ENCODE measurements at regions not wholly inside any gene's neighbourhood (a gene's known extent, or its start where the extent isn't known, plus 50 kb on each side); places are given as distances from the start of the nearest gene placed in this dataset.

DNA sequence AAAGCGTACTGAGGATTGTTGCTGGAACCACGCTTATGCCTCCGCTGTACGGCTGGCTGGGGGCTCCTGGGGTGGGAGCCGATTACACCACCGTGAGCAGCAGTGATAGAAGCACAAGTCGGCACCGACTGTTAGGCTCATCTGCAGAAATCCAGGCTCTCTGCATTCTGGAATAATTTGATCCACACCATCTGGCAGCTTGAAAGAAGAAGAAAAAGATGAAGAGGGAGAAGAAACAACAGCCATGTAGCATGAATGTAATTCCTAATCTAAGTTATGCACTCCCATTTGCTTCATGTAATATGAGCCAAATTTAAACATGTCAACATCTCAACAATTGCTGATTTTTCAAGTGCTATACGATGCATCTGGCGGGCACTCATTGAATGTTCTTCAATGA lies 84.6 kb upstream of the DHX15 start:
- DNase-seq = no peak

DNA sequence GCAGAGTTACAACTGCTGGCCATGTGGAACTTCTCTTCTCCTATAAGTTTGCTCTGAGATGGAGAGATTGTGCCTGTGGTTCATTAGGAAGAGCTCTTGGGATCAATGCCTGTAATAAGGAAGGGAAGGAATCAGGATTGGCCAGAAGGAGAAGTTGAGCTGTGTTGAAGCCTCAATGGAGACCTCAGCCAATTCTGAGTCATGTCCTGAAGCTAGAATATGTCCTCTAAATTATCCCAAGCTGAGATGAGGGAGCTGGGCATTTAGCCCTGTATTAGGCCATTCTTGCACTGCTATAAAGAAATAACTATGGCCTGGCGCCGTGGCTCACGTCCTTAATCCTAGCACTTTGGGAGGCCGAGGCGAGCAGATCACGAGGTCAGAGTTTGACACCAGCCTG lies 85.4 kb upstream of the DHX15 start:
- DNase-seq = no peak

DNA sequence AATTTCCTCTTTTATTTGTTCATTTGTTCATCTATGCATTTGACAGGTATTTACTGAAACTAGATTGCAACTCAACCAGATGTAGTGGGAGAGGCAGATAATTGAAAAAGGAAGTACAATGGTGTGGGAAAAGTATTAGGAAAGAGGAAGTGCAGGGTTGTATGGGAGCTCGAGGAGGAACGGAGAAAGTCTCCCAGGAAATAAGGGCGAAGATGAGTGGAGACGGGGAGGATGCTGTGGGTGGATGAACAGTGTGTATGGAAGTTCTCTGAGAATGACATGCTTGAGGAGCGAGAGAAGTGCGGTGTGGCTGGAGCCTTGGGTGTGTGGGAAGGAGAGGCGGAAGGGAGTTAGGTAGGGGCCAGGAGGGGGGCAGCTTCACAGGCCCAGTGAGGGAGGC lies 87.5 kb upstream of the DHX15 start:
- no peak for DNase-seq

DNA sequence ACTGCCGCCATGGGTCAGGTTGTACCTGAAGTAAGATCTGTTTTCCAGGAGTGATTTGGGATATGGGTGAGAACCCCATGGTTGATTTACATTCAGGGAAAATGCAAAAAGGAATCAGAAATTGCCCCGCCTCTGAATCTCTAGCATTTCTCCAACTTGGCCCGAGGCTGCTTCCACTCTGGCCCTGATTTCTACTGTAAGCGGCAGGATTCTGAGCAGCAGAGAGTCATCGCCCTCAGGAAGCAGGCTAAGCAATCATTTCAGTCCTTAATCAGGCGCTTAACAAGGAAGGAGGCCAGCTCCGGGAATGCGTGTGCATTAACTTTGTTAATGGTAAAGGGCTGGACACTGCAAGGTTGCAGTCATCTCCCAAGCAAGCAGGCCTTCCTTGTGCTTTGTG lies 88.5 kb upstream of the DHX15 start:
- DNase-seq = no peak

DNA sequence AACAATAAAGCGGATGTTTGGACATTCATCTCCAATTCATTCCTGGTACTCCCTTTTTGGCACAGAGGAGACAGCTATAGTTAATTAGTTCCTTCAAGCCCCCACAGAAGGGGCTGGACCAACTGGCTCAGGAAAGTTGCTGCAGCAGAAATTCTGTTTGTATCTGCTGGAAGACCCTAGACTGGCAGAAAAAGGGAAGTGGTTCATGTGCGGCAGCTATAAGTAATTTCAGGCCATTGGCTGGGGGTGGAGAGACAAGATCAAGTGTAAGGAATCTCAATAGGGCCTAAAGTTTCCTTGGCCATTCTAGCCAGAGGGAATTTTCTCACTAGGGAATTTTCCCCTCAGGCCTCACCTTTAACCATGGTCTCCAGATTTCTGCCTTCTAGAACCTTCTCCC lies 89.9 kb upstream of the DHX15 start:
- no peak for DNase-seq

DNA sequence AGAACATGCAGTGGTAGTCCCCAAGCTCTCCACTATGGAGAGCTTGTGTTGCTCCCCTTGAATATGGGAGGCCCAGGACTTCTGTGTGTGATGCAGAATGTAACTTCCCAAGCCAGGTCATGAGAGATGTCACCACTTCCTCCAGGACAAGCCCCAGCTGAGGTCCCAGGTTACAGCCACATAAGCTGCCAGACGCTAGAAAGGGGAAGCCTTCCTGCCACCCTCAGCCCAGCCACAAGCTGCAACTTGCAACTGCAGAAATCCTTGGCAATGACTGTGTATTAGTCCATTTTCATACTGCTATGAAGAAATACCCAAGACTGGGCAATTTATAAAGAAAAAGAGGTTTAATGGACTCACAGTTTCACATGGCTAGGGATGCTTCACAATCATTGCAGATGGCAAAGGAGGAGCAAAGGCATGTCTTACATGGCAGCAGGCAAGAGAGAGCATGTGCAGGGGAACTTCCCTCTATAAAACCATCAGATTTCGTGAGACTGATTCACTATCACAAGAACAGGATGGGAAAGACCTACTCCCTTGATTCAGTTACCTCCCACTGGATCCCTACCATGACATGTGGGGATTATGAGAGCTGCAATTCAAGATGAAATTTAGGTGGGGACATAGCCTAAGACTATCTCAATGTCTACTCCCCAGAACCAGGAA lies 91.5 kb upstream of the DHX15 start:
- no peak for DNase-seq

DNA sequence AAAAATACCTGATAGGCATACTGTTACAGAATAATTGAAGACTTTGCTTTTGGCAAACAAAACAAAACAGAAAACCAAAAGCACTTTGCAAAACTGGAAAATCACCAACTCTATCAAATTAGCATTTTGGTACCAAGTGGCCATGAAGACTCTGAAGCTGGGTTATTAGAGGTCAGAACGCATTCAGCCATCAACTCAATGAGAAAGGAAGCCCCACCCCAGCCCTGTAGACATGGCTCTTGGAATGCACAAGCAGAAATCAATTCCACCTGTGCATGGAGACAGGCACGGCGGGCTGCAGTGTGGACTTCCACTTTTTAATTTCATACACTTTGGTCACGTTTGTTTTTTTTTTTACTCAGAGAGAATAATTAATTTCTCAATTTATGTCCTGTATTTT lies 93.6 kb upstream of the DHX15 start:
- DNase-seq = no peak

DNA sequence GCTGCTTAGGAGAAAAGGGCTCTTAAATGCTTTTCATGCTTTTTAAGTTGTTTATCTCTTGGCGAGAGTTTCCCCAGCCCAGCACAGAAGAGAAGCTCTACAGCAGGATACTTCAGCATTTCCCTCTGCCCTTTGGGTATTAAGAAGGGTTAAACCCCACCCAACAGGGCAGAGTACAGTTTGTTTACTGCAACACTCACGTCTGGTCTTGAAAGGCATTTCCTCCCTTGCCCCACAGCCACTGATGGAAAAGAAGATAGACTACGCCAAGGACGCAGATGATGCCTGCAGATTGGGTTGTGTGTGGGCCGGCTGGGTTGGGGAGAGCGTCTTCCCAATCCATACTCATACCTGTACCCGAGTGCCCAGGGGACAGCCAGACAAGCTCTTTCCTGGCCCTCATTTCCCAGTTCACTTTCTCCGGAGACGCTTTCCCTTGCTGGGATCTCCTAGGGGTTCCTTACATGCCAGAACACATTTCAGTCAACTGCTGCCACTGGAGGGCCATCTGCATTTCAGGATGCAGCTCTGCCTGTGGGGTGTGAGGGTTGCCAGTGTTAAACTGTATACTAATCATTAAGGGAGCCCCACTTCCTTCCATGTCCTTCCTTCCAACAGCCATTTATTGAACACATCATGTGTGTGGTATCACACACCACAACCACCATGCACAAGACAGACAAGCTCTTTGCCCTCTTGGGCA lies 96.5 kb upstream of the DHX15 start:
- DNase-seq = no peak

DNA sequence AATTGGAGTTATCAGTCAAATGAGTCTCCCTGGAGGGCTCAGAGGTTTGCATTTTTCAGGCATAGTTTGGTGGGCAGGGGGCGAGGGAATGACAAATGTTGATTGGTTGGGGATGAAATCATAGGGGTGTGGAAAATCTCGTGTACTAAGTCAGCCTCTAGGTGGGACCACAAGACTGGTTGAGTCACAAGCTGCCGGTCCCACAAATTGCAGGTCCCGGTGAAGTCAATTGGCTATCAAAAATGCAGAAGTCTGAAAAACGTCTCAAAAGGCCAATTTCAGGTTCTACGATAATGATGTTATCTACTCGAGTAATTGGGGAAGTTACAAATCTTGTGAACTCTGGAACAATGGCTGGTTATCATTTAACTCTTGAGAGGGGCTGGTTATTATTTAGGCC lies 98.8 kb upstream of the DHX15 start:
- no peak for DNase-seq

DNA sequence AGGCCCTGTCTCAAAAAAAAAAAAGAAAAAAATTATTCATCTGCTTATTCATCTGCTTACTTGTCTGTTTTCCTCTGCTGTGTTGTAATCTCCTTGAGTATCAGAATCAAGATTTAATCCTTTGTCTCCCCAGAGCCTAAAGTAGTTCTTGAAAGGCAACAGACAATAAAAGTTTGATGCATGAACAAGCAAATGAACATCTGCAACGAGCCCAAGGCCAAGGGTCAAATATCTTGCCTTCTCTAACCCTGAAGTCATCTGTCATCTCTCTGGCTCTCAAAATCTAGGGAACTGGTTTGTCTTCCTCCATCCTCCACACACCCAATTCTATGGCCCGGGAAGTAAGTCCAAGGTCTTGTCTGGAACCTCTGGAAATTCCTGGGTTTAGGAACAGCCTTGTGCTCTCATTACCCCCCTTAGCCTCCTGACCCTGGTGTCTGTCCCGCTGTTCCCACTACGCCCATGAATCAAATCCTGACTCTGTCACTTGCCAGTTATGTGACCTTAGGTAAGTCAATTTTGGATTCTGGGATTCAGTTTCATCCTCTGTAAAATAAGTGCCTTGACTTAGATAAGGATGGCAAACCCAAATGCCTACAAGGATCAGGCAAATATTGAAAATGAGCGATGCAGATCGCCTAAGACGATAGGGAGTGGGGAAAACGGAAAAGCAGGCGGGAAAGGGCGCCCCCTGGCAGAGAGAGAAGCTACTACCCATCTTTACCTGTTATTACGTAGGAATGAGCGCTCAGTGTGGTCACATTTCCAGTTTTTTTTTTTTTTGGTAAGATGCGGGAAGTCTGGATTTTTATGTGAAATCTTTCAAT lies 102.7 kb upstream of the DHX15 start:
- no peak for DNase-seq

DNA sequence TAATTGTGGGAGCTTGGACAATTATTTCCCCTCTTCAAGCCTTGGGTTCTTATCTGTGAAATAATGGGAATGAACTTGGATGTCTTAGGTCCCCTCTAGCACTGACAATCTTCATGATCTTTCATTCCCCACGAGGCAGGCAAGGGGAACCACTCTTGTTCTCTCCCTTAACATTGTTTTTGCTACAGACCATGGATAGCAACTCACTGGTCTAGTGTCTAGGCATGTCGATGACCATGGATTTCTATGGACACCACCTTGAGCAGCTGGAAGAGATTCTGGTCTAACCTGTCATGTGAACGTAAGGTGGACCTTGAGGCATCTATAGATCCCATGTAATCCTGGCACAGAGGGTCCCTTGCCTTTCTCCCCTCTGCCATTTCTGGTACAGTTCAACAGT lies 104.1 kb upstream of the DHX15 start:
- no peak for DNase-seq

DNA sequence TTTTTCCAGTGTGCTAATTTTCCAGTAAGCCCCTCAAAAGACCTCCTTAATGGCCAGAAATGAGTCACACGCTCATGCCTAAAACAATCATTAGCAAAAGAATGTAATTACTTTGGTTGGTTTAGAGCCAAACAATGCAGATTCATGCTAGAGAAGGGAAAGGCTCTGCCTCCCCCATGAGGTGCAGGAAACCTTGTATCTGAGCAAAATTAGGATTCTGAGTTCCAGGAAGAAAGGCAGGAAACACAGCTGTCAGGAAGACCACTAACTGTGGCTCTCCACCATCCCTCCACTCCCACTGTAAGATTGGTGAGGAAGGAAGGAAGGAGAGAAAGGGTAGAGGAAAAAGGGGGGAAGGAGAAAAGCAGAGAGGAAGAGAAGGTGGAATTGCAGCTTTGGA lies 104.9 kb upstream of the DHX15 start:
- DNase-seq = no peak

DNA sequence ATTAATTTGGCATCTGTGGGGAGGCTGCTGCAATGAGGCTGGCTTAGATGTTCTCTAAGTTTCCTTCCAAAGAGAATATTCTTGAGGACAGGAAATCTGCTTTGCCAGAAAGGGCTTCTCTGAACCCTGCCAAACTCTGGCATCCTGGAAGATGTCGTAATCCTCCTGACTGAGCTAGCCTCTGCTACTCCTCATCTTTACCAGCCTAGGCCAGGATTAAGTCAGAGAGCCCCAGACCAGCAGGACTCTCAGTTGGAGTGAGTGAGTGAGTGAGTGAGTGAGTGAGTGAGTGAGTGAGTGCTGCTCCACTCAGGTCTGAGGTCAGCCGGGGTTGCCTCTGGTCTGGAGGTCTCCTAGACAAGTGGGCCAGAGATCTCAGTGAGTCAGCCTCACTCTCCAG lies 104.9 kb upstream of the SOD3 start:
- DNase-seq = no peak

DNA sequence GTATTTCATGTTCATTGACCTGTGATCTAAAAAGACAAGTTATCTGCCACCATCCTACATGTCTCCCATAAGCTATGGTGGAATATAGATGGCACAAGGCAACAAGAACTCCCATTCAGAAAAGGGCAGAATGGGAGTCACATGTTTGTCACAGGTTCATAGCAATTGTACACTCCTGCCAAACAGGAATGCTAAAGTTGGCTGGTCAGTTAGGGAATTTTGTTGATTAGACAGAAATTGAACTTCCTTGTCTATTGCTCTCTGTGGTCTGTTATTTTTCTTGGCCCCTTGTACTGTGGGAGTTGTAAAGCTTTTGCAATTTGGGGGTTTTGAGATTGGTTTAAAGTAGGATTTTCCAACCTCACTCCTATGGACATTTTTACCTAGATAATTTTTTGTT lies 101.7 kb upstream of the SOD3 start:
- DNase-seq = no peak

DNA sequence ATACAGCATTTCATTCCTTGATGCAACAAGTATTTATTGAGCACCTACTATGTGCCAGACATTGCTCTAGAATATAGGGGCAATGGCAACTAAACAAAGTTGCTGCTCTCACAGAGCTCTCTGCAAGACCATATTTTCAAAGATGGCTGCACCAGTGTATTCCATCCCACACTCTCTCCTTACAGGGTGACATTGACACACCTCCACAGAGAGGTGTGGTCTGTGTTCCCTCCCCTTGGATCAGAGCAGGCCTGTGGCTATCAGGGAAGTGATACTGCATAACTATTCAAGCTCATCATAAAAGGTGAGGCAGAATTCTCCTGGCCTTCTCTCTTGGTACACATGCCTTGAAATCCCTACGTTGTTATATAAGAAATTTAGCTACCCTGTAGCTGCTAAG lies 95.3 kb upstream of the SOD3 start:
- DNase-seq = no peak

DNA sequence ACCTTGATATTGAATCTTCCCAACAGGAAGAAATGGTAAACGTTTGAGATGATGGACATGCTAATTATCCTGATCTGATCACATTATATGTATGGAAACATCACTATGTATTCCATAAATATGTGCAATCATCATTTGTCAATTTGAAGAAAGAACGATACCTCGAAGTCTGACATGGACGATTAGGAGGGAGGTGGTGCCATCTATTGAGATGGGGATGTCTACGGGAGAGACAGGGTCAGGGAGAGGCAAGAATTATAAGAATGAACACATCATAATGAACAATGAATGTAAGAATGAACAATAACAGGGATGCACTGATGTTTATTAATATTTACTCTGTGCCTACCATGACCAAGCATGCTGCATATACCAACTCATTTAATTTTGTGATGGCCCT lies 93.7 kb upstream of the SOD3 start:
- no peak for DNase-seq

DNA sequence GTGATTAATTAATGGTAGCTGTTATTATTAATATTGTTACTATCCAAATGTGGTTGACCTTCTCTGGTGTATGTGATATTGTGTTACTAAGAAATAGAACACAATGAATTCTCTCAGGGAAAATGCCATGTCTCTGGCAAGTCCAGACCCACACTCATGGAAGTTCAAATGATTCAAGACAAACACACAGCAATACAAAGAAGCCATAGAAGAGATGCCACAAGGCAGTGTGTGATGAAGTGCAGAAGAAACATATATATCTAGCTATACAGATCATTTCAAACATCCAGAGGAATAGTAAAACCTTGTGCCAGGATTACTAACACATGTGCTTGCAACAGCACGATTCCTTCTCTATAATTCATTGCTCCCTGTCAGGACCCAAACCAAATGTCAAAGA lies 93.1 kb upstream of the SOD3 start:
- DNase-seq = no peak

DNA sequence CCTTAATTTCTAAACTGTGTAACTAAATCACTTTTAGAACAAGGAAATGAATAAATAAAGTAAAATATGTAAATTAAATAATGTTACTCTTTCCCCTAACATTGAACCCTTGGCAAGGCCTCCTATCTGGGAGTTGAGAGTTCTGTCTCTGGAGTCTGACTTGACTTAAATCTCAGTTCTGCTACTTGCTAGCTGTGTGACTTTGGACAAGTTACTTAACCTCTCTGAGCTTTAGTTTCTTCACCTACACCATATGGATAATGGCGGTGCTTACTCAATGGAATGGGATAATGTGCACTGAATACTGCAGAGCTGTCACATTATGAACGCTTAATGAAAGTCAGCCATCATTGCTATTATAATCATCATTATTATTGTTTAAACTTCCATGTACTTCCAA lies 92.1 kb upstream of the SOD3 start:
- no peak for DNase-seq

DNA sequence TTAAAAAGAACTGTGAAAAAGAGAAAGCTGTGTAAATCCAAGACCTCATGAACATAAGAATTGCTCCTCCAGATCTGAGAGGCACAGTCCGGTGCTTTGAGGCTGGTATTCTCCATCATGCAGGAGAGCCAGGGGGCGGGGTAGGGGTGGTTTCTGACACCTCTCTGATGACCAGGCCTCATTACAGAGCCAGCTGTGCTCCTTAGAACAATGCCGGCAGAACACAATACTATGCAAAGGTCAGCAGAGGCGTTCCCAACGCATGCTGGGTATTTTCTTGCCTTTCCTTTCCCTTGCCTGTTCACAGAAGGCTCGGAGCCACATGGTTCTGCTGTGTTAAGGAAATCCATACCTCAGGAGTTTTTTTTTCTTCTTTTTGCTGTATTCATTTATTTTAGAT lies 91.2 kb upstream of the SOD3 start:
- peak; percentile 19 for DNase-seq

DNA sequence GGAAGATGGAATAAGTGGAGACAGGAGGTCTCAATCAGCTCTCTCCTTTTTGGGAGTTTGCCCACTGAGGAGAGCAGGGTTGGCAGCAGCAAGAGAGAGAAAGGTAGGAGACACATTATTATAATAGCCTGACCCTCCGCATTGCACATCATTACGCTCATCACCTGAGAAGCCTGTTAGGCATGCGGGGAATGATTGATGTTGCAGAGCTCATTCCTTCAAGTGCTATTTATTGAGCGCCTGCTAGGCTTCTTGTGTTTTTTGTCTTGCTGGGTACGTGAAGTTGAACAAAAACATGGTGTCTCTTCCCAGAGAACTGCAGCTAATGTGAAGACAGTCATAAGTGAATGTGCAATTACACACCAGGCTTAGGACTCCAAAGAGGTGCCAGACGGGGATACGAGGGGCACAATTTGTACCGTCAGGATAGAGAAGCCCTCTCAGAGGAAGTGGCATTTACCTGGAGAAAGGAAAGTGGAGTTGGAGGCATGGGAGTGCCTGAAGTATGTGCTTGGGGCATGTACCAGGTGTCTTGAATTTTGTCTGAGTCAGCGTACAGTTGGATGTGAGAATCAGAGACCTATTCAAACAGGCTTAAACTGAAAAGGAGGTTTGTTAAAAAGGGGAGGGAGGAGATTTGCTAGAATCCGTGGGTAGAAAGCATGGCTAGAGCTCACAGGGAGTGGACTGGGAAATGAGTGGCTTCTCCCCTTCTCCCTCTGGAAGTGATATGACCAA lies 90.2 kb upstream of the SOD3 start:
- DNase-seq = no peak

DNA sequence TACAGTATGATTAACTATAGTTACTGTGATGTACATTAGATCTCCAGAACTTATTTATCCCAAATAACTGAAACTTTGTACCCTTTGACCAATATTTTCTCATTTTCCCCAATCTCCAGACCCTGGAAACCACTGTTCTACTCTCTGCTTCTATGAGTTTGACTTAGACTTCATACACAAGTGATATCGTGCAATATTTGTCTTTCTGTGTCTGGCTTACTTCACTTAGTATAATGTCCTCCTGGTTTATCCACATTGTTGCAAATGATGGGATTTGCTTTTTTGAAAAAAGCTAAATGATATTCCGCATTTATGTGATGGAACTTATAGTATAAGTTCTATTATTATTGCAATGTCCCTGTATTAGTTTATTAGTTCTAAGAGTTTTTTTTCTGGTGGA lies 81.8 kb upstream of the SOD3 start:
- DNase-seq = no peak

DNA sequence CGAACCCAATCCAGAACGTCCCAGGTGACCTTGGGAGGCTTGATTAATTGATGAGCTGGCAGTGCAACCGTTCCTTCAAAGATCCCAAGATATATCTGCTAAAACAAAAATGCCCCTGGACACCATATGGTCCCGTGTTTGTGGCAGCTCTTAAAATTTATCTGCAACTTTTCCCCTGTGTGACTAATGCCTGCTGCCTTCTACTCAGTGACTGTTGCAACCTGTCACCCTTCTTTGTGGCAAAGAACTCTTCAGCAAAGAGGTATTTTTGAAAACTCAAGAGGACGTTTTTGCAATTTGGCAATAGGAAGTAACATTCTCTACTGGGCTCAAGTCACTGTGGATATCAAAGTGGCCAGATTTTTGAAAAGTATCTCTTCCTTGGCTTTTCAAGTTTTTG lies 75.8 kb upstream of the SOD3 start:
- DNase-seq = no peak

DNA sequence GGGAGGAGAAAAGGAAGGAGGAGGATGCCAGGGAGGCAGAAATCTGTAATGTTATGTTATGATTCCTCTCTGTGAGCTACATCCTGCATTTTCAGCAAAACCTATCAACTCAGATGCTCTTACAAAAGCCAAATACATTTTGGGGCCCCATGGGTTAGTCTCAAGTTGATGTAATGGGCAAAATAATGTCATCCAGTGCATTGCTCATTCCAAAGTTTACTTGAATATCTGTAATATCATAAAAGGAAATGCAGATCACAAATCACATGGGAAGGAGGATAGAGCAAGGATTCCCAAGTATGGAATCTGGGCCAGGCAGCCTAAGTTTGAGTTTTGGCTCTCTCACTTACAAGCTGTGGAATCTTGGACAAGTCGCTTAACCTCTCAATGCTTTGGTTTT lies 74.9 kb upstream of the SOD3 start:
- no peak for DNase-seq

DNA sequence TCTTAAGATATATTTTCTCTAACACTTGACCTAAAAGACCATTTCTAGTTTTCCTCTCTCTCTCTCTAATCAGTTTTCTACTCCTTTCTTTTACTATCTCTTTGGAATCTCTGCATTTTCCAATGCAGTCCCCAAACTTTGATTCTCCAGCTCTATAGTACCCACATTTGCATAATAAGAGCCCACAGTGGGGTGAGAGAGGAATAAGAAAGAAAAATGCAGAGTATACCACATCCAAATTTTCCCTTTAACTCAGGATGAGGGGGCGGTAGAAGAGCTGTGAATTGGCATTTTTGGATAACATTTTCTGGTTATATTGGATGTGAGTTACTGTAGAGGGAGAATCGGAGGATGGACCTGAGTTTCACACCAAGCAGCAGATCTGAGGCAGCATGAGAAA lies 74.4 kb upstream of the SOD3 start:
- DNase-seq = no peak

All from NCI-H2227 treated with DMSO at 0.1 percent for 48 hours (cell line).